ENCODE measurements at regions not wholly inside any gene's neighbourhood (a gene's known extent, or its start where the extent isn't known, plus 50 kb on each side); places are given as distances from the start of the nearest gene placed in this dataset.

DNA sequence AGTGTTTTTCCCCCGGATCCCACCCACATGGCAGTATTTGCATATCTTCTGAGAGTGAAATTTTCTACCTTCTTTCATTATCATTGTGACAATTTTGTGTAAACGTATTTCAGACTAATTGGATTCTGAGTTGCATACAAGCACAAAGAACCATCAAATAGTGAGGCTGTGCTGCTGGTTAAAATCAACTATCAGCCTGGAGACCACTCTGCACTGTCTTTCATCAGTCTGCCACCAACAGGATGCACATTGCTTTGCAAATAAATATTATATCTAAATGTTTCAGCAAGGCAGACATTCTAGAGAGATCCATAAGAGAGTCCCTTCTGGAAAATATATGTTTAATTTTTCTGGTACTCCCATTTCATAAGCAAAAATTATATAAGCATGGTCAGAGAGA, 851.8 kb downstream of the XPNPEP1 start:
- TF ChIP-seq, protein P1, sequence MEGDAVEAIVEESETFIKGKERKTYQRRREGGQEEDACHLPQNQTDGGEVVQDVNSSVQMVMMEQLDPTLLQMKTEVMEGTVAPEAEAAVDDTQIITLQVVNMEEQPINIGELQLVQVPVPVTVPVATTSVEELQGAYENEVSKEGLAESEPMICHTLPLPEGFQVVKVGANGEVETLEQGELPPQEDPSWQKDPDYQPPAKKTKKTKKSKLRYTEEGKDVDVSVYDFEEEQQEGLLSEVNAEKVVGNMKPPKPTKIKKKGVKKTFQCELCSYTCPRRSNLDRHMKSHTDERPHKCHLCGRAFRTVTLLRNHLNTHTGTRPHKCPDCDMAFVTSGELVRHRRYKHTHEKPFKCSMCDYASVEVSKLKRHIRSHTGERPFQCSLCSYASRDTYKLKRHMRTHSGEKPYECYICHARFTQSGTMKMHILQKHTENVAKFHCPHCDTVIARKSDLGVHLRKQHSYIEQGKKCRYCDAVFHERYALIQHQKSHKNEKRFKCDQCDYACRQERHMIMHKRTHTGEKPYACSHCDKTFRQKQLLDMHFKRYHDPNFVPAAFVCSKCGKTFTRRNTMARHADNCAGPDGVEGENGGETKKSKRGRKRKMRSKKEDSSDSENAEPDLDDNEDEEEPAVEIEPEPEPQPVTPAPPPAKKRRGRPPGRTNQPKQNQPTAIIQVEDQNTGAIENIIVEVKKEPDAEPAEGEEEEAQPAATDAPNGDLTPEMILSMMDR (IDR thresholded peaks at IDR 0.05; ENCODE audit: low read length) = no peak
- TF ChIP-seq EZH2 (IDR thresholded peaks at IDR 0.05; ENCODE audit: borderline replicate concordance, low read length) = no peak

Data from OCI-LY1 (cell line).